ENCODE measurements at regions not wholly inside any gene's neighbourhood (a gene's known extent, or its start where the extent isn't known, plus 50 kb on each side); places are given as distances from the start of the nearest gene placed in this dataset.

GRCh38 chr12:24630446-24630845 is 318.5 kb downstream of the BCAT1 start:
- no peak overlapping the region for H3K4me2 ChIP-seq (ENCODE audit: low read depth, low read length)
- H3K14ac ChIP-seq (replicated peaks; ENCODE audit: low read depth, low read length), result no peak overlapping the region
- H3K9ac ChIP-seq (ENCODE audit: low read depth, low read length), result no peak overlapping the region
- no peak overlapping the region for H4K8ac ChIP-seq (ENCODE audit: low read depth in 2 of 2, low read length in 2 of 2)
- no peak overlapping the region for H3K4ac ChIP-seq (ENCODE audit: low read depth, low read length)
- peak; percentile 21; the same call in 1 of the 2 replicates for ATAC-seq (ENCODE audit: low read depth)
- in situ Hi-C loops (cut with MboI; ENCODE audit: low sequenced_read_pairs) (no loop called here), dilution Hi-C loops (cut with HindIII; ENCODE audit: low sequenced_read_pairs, unreplicated experiment) (no loop called here), intact Hi-C loops (cut with micrococcal nuclease) (no loop called here)
- H2AK9ac ChIP-seq (replicated peaks; ENCODE audit: low read depth, low read length, poor library complexity), result no peak overlapping the region
- H4K91ac ChIP-seq (ENCODE audit: insufficient read depth, low read depth, low read length), result no peak overlapping the region
- H3K27ac ChIP-seq (ENCODE audit: insufficient read depth, low read length), result no peak overlapping the region
- no peak overlapping the region for H3K4me3 ChIP-seq (ENCODE audit: insufficient read depth, low read depth, low read length)
- H3K27me3 ChIP-seq (ENCODE audit: control insufficient read depth, insufficient read depth, low read length), result no peaks in the 10 kb centered on the region
- H2BK120ac ChIP-seq (ENCODE audit: low read depth, low read length), result no peak overlapping the region
- no peaks in the 10 kb centered on the region for H3K9me1 ChIP-seq (ENCODE audit: insufficient read depth, low read length)
- WGBS, 2 experiments (ENCODE audit: extremely low coverage in 2 of 2, insufficient read length in 1 of 2), result no CpG with 5 or more reads among the region's 1 CpG
- no peak overlapping the region for H2BK15ac ChIP-seq (ENCODE audit: low read depth, low read length)
- H3K9me3 ChIP-seq (ENCODE audit: control insufficient read depth, insufficient read depth, low read length), result no peaks in the 10 kb centered on the region
- H3K79me1 ChIP-seq (ENCODE audit: low read depth in 1 of 2, low read length in 2 of 2), result no peaks in the 10 kb centered on the region
- H3K36me3 ChIP-seq (ENCODE audit: control insufficient read depth, insufficient read depth, low read length), result no peaks in the 10 kb centered on the region
- BruUV-seq (replicated peaks), result no TSS peak
- TF ChIP-seq ELK1 (IDR thresholded peaks at IDR 0.05; ENCODE audit: borderline replicate concordance, low read depth, low read length) (no peak), BHLHE40 (IDR thresholded peaks at IDR 0.05; ENCODE audit: low read depth, low read length) (no peak), RAD21 (IDR thresholded peaks at IDR 0.05; ENCODE audit: low read length) (peak; percentile 7; the same call in 1 of the 2 replicates), CEBPB (IDR thresholded peaks at IDR 0.05; ENCODE audit: low read depth, low read length) (no peak), MAFK (IDR thresholded peaks at IDR 0.05; ENCODE audit: low read depth, low read length) (no peak)
- ChIA-PET CTCF (no interaction called here), POLR2A (ENCODE audit: unreplicated experiment) (no interaction called here)
- H4K20me1 ChIP-seq (ENCODE audit: insufficient read depth, low read length), result no peaks in the 10 kb centered on the region
- no peak overlapping the region for H2AK5ac ChIP-seq (ENCODE audit: low read depth, low read length)
- no peak overlapping the region for H4K5ac ChIP-seq (ENCODE audit: low read depth, low read length)
- no peak overlapping the region for H3K23ac ChIP-seq (ENCODE audit: low read depth, low read length)
- no peak overlapping the region for H3K18ac ChIP-seq (ENCODE audit: low read depth, low read length)
- no peak overlapping the region for H2BK5ac ChIP-seq (ENCODE audit: low read depth, low read length, poor library complexity, severe bottlenecking)
- no peak for DNase-seq
- H2AFZ ChIP-seq (replicated peaks; ENCODE audit: low read length, poor library complexity), result no peak overlapping the region
- H2BK20ac ChIP-seq (ENCODE audit: low read depth, low read length), result no peak overlapping the region
- H3K56ac ChIP-seq (ENCODE audit: extremely low read depth, insufficient read depth, low read length), result no peak overlapping the region
- no peaks in the 10 kb centered on the region for H3K4me1 ChIP-seq (ENCODE audit: control insufficient read depth, insufficient read depth, low read length)

Measured in IMR-90 (cell line).